ENCODE measurements at regions not wholly inside any gene's neighbourhood (a gene's known extent, or its start where the extent isn't known, plus 50 kb on each side); places are given as distances from the start of the nearest gene placed in this dataset.

DNA sequence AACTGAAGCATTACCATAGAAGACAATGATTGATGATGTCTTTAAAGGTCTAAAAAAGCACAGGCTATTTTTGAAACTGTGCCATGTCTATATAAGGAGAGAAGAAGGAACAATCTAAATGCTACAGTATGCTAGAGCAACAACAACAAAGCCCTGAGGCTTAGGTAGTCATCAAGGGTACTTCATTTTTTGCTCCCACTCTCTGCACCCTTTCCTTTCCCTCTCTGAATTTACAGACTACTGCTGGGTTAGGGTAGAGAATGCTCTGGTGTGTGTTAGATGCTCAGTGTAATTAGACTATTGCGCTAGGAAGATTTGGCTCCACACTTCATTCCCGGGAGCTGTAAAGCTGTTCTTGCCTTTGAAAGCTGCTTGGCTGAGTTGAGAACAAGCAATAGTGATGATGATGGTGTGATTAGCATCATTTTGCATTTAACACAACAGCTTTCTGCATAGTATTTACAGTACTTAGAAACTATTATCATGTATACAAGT lies 1262.5 kb upstream of the CITED2 start:
- TF ChIP-seq EZH2 (IDR thresholded peaks at IDR 0.05; ENCODE audit: insufficient read depth, poor library complexity, severe bottlenecking) (no peak), EZH2phosphoT487 (IDR thresholded peaks at IDR 0.05; ENCODE audit: insufficient read depth, low read depth) (no peak)

Measured in GM23248 (cell line).